VCaP (cell line): ENCODE measurements at regions not wholly inside any gene's neighbourhood (a gene's known extent, or its start where the extent isn't known, plus 50 kb on each side); places are given as distances from the start of the nearest gene placed in this dataset.

Experiments
- H3K27ac ChIP-seq: fragments of 450-650 bp; 2 replicates; pipeline ENCODE4 v1.5.1; 2017
- TF ChIP-seq, protein P1 (sequence below): fragments of 450-650 bp; conservative IDR thresholded peaks from 2 replicates; pipeline ENCODE4 v1.5.1; 2017; ENCODE audit warnings: mild to moderate bottlenecking, moderate library complexity

DNA sequence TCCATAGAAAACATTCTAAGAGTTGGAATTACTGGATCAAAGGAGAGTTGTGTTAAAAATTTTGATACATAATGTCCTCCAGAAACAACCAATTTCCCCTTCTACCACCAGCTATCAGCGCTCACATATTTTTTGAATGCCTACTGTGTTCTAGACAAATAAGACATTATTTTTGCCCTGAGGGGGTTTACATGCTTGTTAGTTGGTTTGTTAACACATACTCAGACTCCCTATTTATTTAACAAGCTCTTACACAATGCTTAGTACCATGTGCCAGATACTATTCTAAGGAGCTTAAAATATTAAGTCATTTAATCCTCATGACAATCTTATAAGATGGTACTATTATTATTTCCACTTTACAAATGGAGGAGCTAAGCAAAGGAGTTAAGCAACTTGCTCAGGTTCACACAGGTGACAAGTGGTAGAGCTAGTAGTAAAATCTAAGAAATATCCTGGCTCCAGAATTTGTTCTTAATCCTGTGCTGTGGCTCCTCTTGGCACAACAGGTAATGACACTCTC, 194.2 kb downstream of the UTP18 start:
- TF ChIP-seq, protein P1, sequence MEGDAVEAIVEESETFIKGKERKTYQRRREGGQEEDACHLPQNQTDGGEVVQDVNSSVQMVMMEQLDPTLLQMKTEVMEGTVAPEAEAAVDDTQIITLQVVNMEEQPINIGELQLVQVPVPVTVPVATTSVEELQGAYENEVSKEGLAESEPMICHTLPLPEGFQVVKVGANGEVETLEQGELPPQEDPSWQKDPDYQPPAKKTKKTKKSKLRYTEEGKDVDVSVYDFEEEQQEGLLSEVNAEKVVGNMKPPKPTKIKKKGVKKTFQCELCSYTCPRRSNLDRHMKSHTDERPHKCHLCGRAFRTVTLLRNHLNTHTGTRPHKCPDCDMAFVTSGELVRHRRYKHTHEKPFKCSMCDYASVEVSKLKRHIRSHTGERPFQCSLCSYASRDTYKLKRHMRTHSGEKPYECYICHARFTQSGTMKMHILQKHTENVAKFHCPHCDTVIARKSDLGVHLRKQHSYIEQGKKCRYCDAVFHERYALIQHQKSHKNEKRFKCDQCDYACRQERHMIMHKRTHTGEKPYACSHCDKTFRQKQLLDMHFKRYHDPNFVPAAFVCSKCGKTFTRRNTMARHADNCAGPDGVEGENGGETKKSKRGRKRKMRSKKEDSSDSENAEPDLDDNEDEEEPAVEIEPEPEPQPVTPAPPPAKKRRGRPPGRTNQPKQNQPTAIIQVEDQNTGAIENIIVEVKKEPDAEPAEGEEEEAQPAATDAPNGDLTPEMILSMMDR = no peak
- no peak overlapping the region for H3K27ac ChIP-seq

- no peak overlapping the region for H3K27ac ChIP-seq
- TF ChIP-seq, protein P1 = no peak
These were observed 194.9 kb downstream of the UTP18 start for GRCh38 chr17:51455211-51455610.

- TF ChIP-seq, protein P1 = no peak
- H3K27ac ChIP-seq = no peak overlapping the region
These were observed 195.6 kb downstream of the UTP18 start for GRCh38 chr17:51455931-51456330.

DNA sequence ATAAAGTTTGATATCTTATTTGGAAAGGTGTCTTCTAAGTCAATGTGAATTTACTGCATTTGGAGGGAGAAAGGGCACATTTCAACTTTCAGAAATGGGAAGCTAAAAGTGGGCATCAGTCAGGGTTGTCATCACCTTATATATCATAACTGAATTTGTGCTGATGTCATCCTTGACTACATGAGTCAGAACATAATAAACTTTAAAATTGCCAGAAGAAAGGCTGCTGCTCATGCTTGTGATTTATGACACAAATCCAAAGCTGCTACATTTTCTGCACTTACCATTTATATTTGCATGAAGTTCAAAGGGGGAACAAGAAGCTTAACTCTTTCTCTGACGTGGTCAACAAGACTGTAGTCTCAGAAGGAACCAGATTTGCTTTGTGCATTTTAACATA, 196.6 kb downstream of the UTP18 start:
- H3K27ac ChIP-seq = no peak overlapping the region
- TF ChIP-seq, protein P1 = no peak

GRCh38 chr17:51461578-51462004, 201.2 kb downstream of the UTP18 start:
- H3K27ac ChIP-seq = peak overlapping the region; percentile 30; the same call in 1 of the 2 replicates
- TF ChIP-seq, protein P1 = peak; percentile 99

DNA sequence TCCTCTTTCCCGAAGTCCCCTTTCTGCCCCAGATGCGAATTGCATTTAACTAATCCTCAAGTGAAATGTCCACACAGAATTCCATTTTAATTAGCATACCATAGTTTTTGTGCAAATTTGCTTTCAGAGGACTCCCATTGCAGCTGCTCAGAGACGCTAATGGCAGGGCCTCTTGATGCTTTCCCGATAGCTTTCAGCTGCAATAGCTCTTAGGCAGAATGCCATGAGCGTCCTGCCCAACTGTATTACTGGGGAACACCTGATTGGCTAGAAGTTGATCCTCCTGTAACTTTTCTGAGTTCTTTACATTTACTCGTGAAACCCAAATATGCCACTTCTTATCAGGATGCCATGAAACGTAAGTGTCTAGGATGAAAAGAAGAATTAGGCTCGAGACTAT, 203.0 kb downstream of the UTP18 start:
- H3K27ac ChIP-seq = no peak overlapping the region
- TF ChIP-seq, protein P1 = no peak

- no peak overlapping the region for H3K27ac ChIP-seq
- TF ChIP-seq, protein P1 = no peak
These were observed 207.0 kb downstream of the UTP18 start for GRCh38 chr17:51467336-51467735.
